CD4-positive, alpha-beta T cell treated with Interleukin-15 for 1 hour (primary cell): ENCODE measurements at regions not wholly inside any gene's neighbourhood (a gene's known extent, or its start where the extent isn't known, plus 50 kb on each side); places are given as distances from the start of the nearest gene placed in this dataset.
"Not testable (repeated sequence)": the region's sequence is repeated elsewhere in the genome, so short reads cannot be mapped to it uniquely, and the experiment has no call there.

Experiments used
- DNase-seq: peaks from one replicate; pipeline ENCODE4 v3.0.0-alpha.2; 2020

DNA sequence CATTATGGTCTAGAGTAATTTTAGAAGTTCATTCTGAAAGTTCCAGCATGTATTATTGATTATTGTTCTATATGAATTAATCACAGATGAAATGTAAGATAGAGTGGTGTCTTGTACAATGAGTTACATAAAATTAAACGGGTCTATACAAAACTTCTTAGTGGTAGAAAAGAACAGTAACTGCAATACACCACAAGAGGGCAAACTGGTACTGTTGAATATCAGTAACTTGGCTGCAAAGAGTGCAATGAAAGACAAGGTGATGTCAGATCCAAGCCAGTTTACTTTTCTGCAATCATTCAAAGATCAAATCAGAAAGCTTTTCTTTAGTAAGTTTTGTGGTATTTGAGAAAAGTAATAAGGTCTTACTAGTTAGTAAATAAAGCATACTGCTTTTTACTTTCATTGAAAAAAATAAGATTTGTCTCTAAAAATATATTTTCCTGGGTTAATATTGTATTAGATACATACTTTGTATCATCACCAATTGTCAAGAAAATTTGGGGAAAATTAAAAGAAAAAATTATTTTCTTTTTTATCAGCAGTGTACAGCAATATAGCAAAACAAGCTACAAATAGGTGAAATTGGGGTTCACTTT is 66.4 kb upstream of the BTG3 start:
- no peak for DNase-seq

DNA sequence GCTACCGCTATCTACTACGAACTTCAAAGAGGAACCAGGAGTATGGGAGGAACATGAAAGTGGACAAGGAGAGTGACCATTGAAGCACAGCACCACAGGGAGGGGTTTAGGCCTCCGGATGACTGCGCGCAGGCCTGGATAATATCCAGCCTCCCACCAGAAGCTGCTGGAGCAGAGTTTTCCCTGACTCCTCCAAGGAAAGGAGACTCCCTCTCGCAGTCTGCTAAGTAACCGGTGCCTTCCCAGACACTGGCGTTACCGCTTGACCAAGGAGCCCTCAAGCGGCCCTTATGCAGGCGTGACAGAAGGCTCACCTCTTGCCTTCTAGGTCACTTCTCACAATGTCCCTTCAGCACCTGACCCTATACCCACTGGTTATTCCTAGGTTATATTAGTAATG is 64.2 kb upstream of the BTG3 start:
- DNase-seq, result not testable (repeated sequence)

DNA sequence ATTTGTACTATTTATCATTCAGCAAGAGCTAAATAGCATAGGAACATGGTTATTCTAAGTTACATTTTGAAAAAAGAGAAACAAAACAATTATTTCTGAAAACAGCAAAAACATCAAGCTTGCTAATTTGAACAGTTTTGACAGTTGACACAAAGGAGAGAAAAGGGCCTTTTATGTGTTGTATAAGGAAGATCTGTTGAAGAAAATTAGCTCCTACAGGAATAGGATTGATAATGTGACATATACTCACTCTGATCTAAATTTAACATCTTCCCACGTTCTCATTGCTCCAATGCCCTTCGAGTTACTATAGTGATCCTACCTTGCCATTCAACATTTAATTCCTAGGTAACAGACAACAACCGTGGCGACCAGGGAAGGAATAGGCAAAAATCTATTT is 61.4 kb upstream of the BTG3 start:
- no peak for DNase-seq

DNA sequence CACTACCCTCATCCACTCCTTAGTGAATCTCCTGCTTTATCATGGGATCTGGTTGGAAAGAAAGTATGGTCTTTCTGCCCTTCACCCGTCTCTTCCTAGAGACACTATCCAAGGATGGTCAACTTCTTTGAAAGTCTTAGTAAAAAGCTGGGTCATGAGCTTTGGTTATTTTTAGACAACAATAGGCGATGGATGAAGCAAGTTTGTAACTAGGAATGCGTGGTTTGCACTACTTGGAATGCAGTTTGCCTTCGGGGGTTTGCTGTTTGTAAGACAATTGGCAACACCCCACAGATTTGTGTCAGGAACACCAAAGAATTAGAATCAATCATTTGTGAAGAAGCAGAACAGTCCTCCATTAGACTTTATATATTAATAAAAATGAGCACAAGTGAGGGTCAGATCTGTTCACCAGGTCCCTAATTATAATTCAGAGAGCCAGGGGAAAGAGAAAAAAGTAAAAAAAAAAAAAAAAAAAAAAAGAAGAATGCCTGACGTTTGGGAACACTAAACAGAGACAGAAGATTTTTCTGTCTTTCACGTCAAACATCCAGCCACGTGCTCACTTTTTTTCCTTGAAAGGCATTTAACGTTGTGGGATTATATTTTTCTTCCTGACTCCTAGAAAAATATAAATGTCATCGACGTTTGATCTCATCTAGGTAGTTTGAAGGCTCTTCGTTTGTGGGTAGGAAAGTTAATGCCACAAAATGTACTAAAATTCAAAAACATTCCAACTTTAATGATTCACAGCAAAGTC is 60.7 kb upstream of the BTG3 start:
- DNase-seq, result no peak

DNA sequence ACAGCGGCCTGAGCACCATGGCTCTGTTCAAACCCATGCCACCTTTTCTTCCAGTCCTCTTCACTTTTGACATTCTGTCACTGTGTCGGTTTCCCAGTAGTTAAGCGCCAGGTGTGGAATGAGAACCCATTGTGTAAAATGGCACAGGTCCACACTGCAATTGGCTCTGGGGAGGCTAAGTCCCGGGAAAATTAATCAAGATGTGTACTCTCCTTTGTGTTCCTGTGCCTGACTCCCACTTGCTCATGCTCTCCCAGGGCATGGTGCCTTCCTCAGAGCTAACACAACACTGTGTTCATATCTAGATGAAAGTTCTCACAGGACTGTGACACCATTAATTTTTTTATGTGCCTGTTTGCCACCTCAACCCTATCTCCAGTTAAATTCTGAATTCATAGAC is 59.0 kb upstream of the BTG3 start:
- no peak for DNase-seq

DNA sequence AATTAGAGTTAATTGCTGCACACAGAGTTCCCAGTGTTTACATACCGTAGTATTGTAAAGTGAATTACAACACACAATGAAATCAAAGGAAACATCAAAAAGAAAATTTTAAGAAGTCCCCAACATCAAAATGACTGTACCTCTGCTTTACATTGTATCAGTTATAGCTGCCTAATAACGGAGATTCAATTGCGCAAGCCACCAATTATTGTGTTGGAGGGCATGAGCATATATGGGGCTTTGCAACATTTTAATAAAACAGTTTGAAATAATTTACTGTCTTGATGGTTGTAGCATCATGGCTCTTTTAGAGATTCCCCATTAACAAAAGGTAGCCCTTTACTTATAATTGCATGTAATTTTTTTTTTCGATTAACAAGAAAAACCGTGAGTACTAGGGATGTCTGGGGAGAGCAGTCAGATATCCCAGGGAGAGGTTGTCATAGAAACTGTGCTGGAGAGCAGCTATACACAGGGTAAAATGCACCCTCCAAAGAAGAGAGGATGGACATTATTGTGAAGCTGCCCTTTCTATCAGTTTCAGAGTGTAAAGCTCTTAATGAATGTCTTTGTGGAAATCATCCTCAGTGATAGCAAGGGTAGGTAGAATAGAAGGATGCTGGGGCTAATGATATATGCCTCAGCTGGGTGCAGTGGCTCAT is 55.9 kb upstream of the BTG3 start:
- DNase-seq, result no peak

DNA sequence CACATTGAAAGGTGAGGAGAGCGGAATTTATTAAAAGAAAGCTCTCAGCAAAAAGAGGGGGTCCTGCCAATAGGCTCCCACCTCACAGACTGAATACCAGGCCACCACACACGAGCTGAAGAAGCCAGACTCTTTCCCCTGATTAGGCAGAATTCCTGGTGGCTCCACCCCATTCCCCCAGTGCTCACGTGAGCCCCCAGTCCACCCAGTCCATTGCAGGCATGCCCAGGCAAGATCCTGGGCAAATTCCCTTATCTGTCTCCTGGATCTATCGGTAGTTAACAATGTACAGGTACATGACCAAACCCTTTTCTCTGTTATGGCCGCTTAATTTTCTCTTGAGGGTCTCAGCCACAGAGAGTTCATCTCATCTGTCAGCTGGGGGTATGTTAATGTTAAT is 54.6 kb upstream of the BTG3 start:
- DNase-seq, result no peak
